BLaER1 treated with 17β-estradiol and CSF1 and Interleukin-3, amounts not matched to agents 10 nM and 100 nM (cell line): ENCODE measurements at regions not wholly inside any gene's neighbourhood (a gene's known extent, or its start where the extent isn't known, plus 50 kb on each side); places are given as distances from the start of the nearest gene placed in this dataset.

Experiments
- H3K27ac ChIP-seq, 11 experiments: shearing (Covaris generic); formaldehyde crosslinking; 2 replicates each; pipeline ENCODE4 v1.8.1; 2022
- H3K27me3 ChIP-seq, 11 experiments: shearing (Covaris generic); formaldehyde crosslinking; 2 replicates each; pipeline ENCODE4 v1.8.1; 2022
- H3K36me3 ChIP-seq, 11 experiments: shearing (Covaris generic); formaldehyde crosslinking; 2 replicates each; pipeline ENCODE4 v1.8.1; 2022
- H3K4me1 ChIP-seq, 10 experiments: shearing (Covaris generic); formaldehyde crosslinking; 2 replicates each; pipeline ENCODE4 v1.8.1; 2022
- H3K4me2 ChIP-seq, 11 experiments: shearing (Covaris generic); formaldehyde crosslinking; 2 replicates each; pipeline ENCODE4 v1.8.1; 2022
- H3K4me3 ChIP-seq, 10 experiments: shearing (Covaris generic); formaldehyde crosslinking; 2 replicates each; pipeline ENCODE4 v1.8.1; 2022
- H3K9ac ChIP-seq, 11 experiments: shearing (Covaris generic); formaldehyde crosslinking; 2 replicates each; pipeline ENCODE4 v1.8.1; 2022
- H3K9me3 ChIP-seq, 11 experiments: shearing (Covaris generic); formaldehyde crosslinking; replicated peaks in 1 of 11; 2 replicates each; pipeline ENCODE4 v1.8.1; 2022
- H4K20me1 ChIP-seq, 11 experiments: shearing (Covaris generic); formaldehyde crosslinking; 2 replicates each; pipeline ENCODE4 v1.8.1; 2022
- Cebpa-rat ChIP-seq, 11 experiments: shearing (Covaris generic); IDR thresholded peaks; 2 replicates each; pipeline ENCODE4 v1.8.1; 2022

DNA sequence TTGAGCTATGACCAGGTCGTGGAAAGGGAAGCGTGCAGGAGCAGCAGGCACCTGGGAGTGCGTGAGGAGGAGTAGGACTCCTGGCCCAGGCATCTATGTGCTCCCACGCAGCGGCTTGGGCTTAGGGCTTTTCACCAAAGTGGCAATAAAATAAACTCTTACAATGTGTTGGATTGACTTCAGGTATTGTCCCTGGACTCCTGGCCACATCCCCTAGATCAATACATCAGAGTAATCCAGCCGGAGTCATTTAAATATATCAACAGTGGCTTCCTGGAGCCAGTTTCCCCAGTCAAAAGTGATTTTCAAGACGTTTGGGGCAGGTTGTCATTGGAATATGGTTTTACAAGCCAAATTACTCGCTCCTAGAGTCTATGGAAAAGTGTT lies 344.4 kb downstream of the WDR11 start:
- TF ChIP-seq Cebpa-rat (IDR thresholded peaks at IDR 0.05): no peak
- H3K4me2 ChIP-seq: no peak overlapping the region
- no peak overlapping the region for H3K9ac ChIP-seq
- no peaks in the 10 kb centered on the region for H3K27me3 ChIP-seq
- no peaks in the 10 kb centered on the region for H3K4me1 ChIP-seq
- H3K36me3 ChIP-seq: no peaks in the 10 kb centered on the region
- no peaks in the 10 kb centered on the region for H4K20me1 ChIP-seq
- H3K4me3 ChIP-seq: no peak overlapping the region
- H3K9me3 ChIP-seq: peaks cover 0 to 9% (median 0%) of the 10 kb centered on the region in 11 experiments; a peak in 1 of 22 replicates
- no peak overlapping the region for H3K27ac ChIP-seq

DNA sequence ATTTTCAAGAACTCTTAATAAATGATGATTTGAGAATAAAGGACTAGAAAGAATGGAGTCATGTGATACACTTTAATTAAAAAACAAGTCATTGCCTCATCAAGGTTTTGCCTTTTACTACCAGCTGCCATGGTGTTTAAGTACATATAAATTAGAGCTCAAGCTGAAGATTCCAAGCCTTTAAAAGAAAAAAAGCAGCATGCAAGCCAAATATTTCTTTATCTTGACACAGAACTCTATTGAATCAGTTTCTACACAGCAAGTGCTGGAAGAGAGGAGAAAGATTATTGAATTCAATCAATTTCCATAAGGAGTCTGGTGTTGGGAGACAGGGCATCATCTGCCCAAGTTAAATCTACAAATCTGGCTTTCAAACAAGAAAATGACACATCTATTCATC lies 347.9 kb downstream of the WDR11 start:
- Histone ChIP-seq H3K4me1 (no peaks in the 10 kb centered on the region), H3K27ac (no peak overlapping the region), H3K4me3 (no peak overlapping the region), H3K27me3 (no peaks in the 10 kb centered on the region), H3K9ac (no peak overlapping the region), H3K4me2 (no peak overlapping the region), H3K36me3 (no peaks in the 10 kb centered on the region), H3K9me3 (no peaks in the 10 kb centered on the region), H4K20me1 (no peaks in the 10 kb centered on the region)
- TF ChIP-seq Cebpa-rat (IDR thresholded peaks at IDR 0.05): no peak

DNA sequence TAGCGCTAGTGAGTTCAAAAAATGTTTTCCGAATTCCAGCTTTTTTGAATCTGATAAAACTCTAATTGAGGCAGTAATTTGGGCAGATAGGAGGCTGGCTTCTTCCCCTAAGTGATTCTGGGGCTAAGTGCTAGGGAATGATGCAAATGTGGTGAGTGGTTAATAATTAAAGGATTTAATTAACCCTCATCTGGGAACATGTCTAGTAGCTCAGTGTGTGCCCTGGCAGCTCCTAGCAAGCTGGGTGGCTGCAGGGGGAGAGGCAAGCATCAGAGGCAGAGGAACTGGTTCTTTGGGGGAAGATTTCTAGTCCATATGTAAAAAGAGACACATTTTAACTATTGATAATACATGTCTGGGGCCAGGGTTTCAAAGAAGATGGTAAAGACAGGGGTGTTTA lies 354.5 kb downstream of the WDR11 start:
- no peaks in the 10 kb centered on the region for H3K27me3 ChIP-seq
- TF ChIP-seq Cebpa-rat (IDR thresholded peaks at IDR 0.05): no peak
- H4K20me1 ChIP-seq: no peaks in the 10 kb centered on the region
- no peaks in the 10 kb centered on the region for H3K9me3 ChIP-seq
- H3K4me1 ChIP-seq: no peaks in the 10 kb centered on the region
- H3K4me2 ChIP-seq: no peak overlapping the region
- H3K36me3 ChIP-seq: no peaks in the 10 kb centered on the region
- no peak overlapping the region for H3K4me3 ChIP-seq
- no peak overlapping the region for H3K9ac ChIP-seq
- H3K27ac ChIP-seq: no peak overlapping the region

DNA sequence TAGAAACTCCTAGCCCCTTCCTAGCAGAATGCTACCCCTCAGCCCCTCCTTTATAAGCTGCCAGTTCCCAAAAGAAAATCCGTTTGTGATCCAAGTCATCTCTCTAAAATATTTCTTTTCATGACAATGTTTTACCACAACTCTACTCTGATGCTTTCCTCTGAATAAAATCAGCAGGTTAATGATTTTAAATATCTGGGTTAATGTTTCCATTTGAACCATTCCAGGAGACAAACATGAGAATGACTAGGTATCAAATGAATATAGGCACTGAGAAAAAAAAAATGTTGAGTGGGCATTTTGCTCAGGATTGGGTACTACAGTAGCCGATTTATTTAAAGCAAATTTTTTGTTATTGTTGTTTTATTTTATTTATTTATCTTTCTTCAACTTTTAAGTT lies 360.3 kb downstream of the WDR11 start:
- Histone ChIP-seq H3K4me3 (no peak overlapping the region), H3K9me3 (no peaks in the 10 kb centered on the region), H3K4me1 (no peaks in the 10 kb centered on the region), H3K4me2 (no peak overlapping the region), H3K27me3 (no peaks in the 10 kb centered on the region), H3K36me3 (no peaks in the 10 kb centered on the region), H4K20me1 (no peaks in the 10 kb centered on the region), H3K9ac (no peak overlapping the region), H3K27ac (no peak overlapping the region)
- no peak for TF ChIP-seq Cebpa-rat (IDR thresholded peaks at IDR 0.05)

DNA sequence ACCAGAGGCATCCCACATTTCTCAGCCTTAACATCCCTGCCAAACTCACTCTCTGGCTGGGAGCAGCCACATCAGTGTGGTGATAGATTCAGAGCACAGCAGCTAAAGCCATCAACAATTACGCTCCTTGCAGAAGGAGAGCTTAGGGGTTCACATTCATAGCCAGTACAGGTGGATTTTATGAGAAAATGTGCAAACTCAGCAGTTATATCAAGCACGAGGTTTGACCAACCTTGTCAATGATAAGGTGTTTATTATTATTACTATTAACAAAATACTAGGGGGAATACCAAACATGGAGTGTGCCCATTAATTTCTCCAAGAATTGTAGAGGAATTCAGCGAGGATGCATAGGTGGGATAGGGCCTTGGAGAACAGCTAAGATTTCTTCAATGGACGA lies 362.3 kb downstream of the WDR11 start:
- Histone ChIP-seq H3K36me3 (no peaks in the 10 kb centered on the region), H3K9me3 (no peaks in the 10 kb centered on the region), H3K4me2 (no peak overlapping the region), H4K20me1 (no peaks in the 10 kb centered on the region), H3K4me1 (no peaks in the 10 kb centered on the region), H3K27me3 (no peaks in the 10 kb centered on the region), H3K4me3 (no peak overlapping the region), H3K27ac (no peak overlapping the region), H3K9ac (no peak overlapping the region)
- no peak for TF ChIP-seq Cebpa-rat (IDR thresholded peaks at IDR 0.05)

DNA sequence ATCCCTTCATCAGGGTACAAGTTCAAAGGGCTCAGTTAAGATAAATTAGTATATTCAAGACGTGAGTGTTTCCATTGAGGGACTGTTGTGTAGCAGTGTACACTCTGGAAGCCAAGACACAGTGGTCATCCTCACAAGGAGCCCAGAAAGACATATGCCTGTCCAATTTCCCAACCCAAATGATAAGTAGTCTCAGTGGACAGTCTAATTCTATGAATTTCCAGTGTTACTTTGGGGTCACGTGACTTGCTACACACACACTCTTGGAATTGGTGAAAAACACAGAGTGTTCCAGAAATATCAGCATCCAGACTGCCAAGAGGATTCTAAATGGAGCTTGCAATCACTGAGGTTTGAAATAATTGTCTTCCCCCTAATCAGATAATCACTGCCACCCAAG lies 365.1 kb downstream of the WDR11 start:
- Histone ChIP-seq H3K4me2 (no peak overlapping the region), H3K9me3 (no peaks in the 10 kb centered on the region)

DNA sequence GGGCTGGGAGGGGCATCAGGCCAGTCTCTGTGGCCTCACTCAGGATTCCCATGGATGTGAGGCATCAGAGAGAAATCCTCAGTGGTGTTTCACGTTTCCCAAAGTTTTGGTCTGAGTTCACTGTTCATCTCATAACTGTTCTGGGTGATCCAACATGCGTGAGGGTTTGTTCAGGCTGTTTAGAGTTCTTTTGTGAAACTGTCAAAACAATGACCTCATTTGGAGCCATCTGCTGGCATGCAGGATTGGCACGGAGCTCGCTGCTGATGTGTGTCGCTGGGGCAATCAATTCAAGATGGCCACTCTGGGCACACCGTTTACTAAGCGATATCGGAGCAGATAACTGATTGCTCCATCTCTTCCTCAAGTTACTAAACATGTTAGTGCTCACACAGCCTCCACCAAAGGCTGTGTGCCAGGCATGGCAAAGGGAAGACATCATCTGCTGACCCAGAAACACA lies 365.6 kb downstream of the WDR11 start:
- Histone ChIP-seq H3K4me2 (no peak overlapping the region), H3K27ac (no peak overlapping the region), H3K36me3 (no peaks in the 10 kb centered on the region), H3K27me3 (no peaks in the 10 kb centered on the region), H3K9me3 (no peaks in the 10 kb centered on the region), H3K9ac (no peak overlapping the region), H3K4me3 (no peak overlapping the region), H3K4me1 (no peaks in the 10 kb centered on the region), H4K20me1 (no peaks in the 10 kb centered on the region)
- TF ChIP-seq Cebpa-rat (IDR thresholded peaks at IDR 0.05): no peak

More for the DNA sequence above, 365.1 kb downstream of the WDR11 start:
- no peak for TF ChIP-seq Cebpa-rat (IDR thresholded peaks at IDR 0.05)
- no peaks in the 10 kb centered on the region for H3K27me3 ChIP-seq
- H3K4me1 ChIP-seq: no peaks in the 10 kb centered on the region
- no peaks in the 10 kb centered on the region for H4K20me1 ChIP-seq
- H3K27ac ChIP-seq: no peak overlapping the region
- no peaks in the 10 kb centered on the region for H3K36me3 ChIP-seq
- no peak overlapping the region for H3K9ac ChIP-seq
- no peak overlapping the region for H3K4me3 ChIP-seq

DNA sequence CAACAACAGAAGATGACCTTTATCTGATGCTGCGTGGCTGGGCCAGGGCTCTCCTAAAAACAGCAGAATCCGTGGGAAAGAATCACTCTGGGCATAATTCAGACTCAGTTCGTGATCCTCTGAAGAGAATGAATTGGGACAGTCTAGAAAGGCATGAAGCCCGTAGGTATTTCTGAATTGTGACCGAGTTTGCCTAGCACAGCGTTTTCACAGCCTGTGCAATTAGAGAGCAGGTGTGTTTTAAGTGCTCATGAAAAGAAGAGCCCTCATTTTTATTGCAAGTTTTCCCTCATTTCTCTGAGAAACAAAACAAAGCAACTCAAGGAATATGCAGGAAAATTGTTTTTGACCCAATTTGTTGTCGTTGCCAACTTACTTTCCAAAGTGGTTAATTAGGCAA lies 366.2 kb downstream of the WDR11 start:
- Histone ChIP-seq H4K20me1 (no peaks in the 10 kb centered on the region), H3K4me2 (no peak overlapping the region), H3K27me3 (no peaks in the 10 kb centered on the region), H3K9ac (no peak overlapping the region), H3K4me3 (no peak overlapping the region), H3K27ac (no peak overlapping the region), H3K9me3 (no peaks in the 10 kb centered on the region), H3K36me3 (no peaks in the 10 kb centered on the region), H3K4me1 (no peaks in the 10 kb centered on the region)
- TF ChIP-seq Cebpa-rat (IDR thresholded peaks at IDR 0.05): no peak

DNA sequence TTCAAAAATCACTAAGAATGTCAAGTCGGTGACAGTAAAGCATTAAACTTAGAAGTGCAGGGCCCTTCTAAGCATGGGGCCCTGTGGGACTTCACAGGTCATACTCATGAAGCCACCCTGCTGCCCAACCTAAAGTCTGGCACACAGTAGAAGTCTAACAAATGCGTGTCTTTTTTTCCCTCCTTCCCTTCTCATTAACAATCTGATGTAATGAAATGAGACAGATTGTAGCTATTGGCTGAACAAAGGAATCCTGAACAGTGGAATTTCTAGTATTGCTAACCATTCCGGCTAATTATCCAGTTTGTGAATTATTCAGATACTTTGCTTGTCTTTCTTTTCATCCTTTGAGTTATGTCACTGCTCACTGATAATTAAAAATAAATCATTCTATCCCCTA lies 369.9 kb downstream of the WDR11 start:
- Histone ChIP-seq H3K9ac (no peak overlapping the region), H4K20me1 (no peaks in the 10 kb centered on the region), H3K4me3 (no peak overlapping the region), H3K27ac (no peak overlapping the region), H3K9me3 (no peaks in the 10 kb centered on the region), H3K36me3 (no peaks in the 10 kb centered on the region), H3K27me3 (no peaks in the 10 kb centered on the region), H3K4me2 (no peak overlapping the region), H3K4me1 (peaks cover 0 to 13% (median 7%) of the 10 kb centered on the region in 10 experiments; a peak in 11 of 20 replicates)
- TF ChIP-seq Cebpa-rat (IDR thresholded peaks at IDR 0.05): no peak

DNA sequence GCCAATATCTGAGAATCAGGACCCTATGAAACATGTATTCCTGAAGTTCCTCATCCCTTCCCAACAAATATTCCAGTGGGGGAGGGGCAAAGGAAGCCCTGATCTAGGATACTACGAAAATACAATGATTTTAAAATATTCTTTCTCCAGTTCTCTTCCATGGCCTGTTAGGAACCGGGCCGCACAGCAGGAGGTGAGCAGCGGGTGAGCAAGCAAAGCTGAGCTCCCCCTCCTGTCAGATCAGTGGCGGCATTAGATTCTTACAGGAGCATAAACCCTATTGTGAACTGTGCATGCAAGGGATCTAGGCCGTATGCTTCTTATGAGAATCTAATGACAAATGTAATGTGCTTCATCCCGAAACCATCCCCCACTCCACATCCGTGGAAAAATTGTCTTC lies 370.8 kb downstream of the WDR11 start:
- Histone ChIP-seq H3K4me3 (no peak overlapping the region), H3K36me3 (no peaks in the 10 kb centered on the region), H3K4me1 (peaks cover 0 to 13% (median 7%) of the 10 kb centered on the region in 10 experiments; a peak in 11 of 20 replicates), H3K4me2 (no peak overlapping the region), H4K20me1 (no peaks in the 10 kb centered on the region), H3K9ac (no peak overlapping the region), H3K27ac (no peak overlapping the region), H3K27me3 (no peaks in the 10 kb centered on the region), H3K9me3 (no peaks in the 10 kb centered on the region)
- no peak for TF ChIP-seq Cebpa-rat (IDR thresholded peaks at IDR 0.05)
